ENCODE measurements at regions not wholly inside any gene's neighbourhood (a gene's known extent, or its start where the extent isn't known, plus 50 kb on each side); places are given as distances from the start of the nearest gene placed in this dataset.

GRCh38 chr20:6920991-6921613 is 153.6 kb downstream of the BMP2 start:
- TF ChIP-seq CTCF (IDR thresholded peaks at IDR 0.05) (no peak), POLR2A (IDR thresholded peaks at IDR 0.05) (no peak)
